Body of pancreas (tissue), 4 donors: ENCODE measurements at regions not wholly inside any gene's neighbourhood (a gene's known extent, or its start where the extent isn't known, plus 50 kb on each side); places are given as distances from the start of the nearest gene placed in this dataset.

Source experiments
- ATAC-seq: fragments of 150-250 bp; one replicate; pipeline ENCODE4 v1.9.1; 2016
- DNase-seq, 4 donors: peaks; one replicate each; pipeline ENCODE4 v3.0.0-alpha.2; 2019
- H3K27ac ChIP-seq, 4 donors: fragments of 200-600 bp; sonication (generic); 1 replicate in 3 of 4; 2 replicates in 1 of 4; pipeline versions ENCODE4 v1.5.1 to v1.6.1; 2016 to 2019; ENCODE audit warnings: mild to moderate bottlenecking in 1 of 4, mixed read lengths in 1 of 4, moderate library complexity in 1 of 4
- H3K27me3 ChIP-seq, 2 donors: fragments of 200-600 bp; sonication (generic); one replicate each; pipeline ENCODE4 v1.6.0; 2016; ENCODE audit warnings: mild to moderate bottlenecking in 1 of 2
- H3K36me3 ChIP-seq, 2 donors: fragments of 200-600 bp; sonication (generic); replicated peaks in 1 of 2; 2 replicates each; pipeline ENCODE4 v1.5.1; 2016; ENCODE audit warnings: low read depth in 2 of 2; ENCODE audit not compliant: insufficient read depth in 1 of 2
- H3K4me1 ChIP-seq: fragments of 200-600 bp; sonication (generic); one replicate; pipeline ENCODE4 v1.6.0; 2016
- H3K4me3 ChIP-seq, 2 donors: fragments of 200-600 bp; sonication (generic); 1 replicate in 1 of 2; 2 replicates in 1 of 2; pipeline ENCODE4 v1.5.1; 2016 to 2019
- H3K9me3 ChIP-seq, 3 donors: fragments of 200-600 bp; sonication (generic); 1 replicate in 2 of 3; 2 replicates in 1 of 3; pipeline ENCODE4 v1.5.1; 2016
- CTCF ChIP-seq, 7 experiments: fragments of 450-650 bp in 4 of 7; fragments of 200-600 bp in 3 of 7; sonication (generic) in 3 of 7; IDR thresholded peaks; one replicate each; pipeline ENCODE4 v1.5.1; 2016 to 2019; ENCODE audit warnings: antibody characterized with exemption in 7 of 7
- POLR2A ChIP-seq, 3 donors: fragments of 450-650 bp; IDR thresholded peaks; one replicate each; pipeline ENCODE4 v1.6.1; 2016; ENCODE audit warnings: antibody characterized with exemption in 3 of 3, mild to moderate bottlenecking in 2 of 3
- WGBS, 2 donors: methylation state at CpG; one replicate each; pipeline ENCODE4 v1.1.5; 2017; 5-methylcytosine and 5-hydroxymethylcytosine counted together
- intact Hi-C: fragments of 100-400 bp; cut with DNase I; formaldehyde crosslinking; loops from one replicate; pipeline ENCODE4 v1.15.1; 2023

- Histone ChIP-seq H3K36me3 (no peaks in the 10 kb centered on the region), H3K27ac (no peak overlapping the region), H3K9me3 (no peaks in the 10 kb centered on the region), H3K4me3 (no peak overlapping the region), H3K4me1 (no peaks in the 10 kb centered on the region), H3K27me3 (no peaks in the 10 kb centered on the region)
- no peak for TF ChIP-seq POLR2A (IDR thresholded peaks at IDR 0.05)
- no peak for TF ChIP-seq CTCF (IDR thresholded peaks at IDR 0.05)
- no peak for DNase-seq
- 19 to 31% methylated on average over 2 of the region's 2 CpGs for WGBS, 2 donors
- intact Hi-C loops, result no loop called here
- ATAC-seq, result peak; percentile 45
Measured at GRCh38 chr14:81662570-81663197, 129.0 kb upstream of the SEL1L start.

DNA sequence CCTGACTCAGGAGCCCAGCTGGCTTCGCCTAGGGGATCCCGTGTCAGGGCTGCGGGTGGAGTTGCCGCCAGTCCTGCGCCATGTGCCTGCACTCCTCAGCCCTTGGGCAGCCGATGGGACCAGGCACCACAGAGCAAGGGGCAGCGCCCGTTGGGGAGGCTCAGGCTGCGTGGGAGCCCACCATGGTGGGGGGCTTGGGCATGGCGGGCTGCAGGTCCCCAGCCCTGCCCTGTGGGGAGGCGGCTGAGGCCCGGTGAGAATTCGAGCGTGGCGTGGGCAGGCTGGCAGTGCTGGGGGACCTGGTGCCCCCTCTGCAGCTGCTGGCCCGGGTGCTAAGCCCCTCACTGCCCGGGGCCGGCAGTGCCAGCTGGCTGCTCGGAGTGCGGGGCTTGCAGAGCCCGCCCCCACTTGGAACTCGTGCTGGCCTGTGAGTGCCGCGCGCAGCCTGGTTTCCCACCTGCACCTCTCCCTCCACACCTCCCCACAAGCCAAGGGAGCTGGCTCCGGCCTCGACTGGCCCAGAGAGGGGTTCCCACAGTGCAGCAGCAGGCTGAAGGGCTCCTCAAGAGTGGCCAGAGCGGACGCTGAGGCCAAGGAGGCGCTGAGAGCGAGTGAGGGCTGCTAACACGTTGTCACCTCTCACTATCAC lies 135.1 kb upstream of the SEL1L start:
- H3K27ac ChIP-seq, result no peak overlapping the region
- H3K4me3 ChIP-seq, result no peak overlapping the region
- no peaks in the 10 kb centered on the region for H3K4me1 ChIP-seq
- intact Hi-C loops, result no loop called here
- WGBS, 2 donors, result 90 to 95% methylated on average over 27 to 31 of the region's 32 CpGs
- no peaks in the 10 kb centered on the region for H3K27me3 ChIP-seq
- no peaks in the 10 kb centered on the region for H3K36me3 ChIP-seq
- no peaks in the 10 kb centered on the region for H3K9me3 ChIP-seq
- ATAC-seq (no peak), DNase-seq (no peak)
- TF ChIP-seq POLR2A (IDR thresholded peaks at IDR 0.05) (no peak), CTCF (IDR thresholded peaks at IDR 0.05) (no peak)

GRCh38 chr14:81669308-81669707 lies 135.7 kb upstream of the SEL1L start:
- H3K9me3 ChIP-seq, result no peaks in the 10 kb centered on the region
- no peak overlapping the region for H3K27ac ChIP-seq
- no peak overlapping the region for H3K4me3 ChIP-seq
- no peaks in the 10 kb centered on the region for H3K27me3 ChIP-seq
- ATAC-seq (no peak), DNase-seq (no peak)
- H3K4me1 ChIP-seq, result no peaks in the 10 kb centered on the region
- intact Hi-C loops, result no loop called here
- no peaks in the 10 kb centered on the region for H3K36me3 ChIP-seq
- TF ChIP-seq CTCF (IDR thresholded peaks at IDR 0.05) (no peak), POLR2A (IDR thresholded peaks at IDR 0.05) (no peak)
- WGBS, 2 donors, result 64 to 89% methylated on average over 2 of the region's 2 CpGs

DNA sequence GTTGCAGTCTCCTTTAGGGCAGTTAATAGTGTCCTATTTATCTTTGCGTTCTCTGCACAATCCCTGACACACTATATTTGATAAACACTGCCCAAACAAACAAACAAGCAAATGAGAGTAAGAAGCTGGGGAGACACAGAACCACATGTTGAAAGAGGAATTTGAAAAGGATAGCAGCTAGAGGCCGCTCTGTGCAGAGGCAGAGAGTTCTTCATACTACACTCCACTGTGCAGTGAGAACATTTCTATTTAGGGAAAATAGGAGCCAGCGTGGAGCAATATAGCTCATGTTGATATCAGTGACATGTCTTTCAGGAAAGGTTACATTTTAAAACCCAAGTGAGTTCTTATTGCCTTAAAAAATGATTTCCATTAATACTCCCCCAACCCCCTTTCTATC lies 140.3 kb upstream of the SEL1L start:
- Histone ChIP-seq H3K36me3 (no peaks in the 10 kb centered on the region), H3K27ac (no peak overlapping the region), H3K4me3 (no peak overlapping the region), H3K4me1 (peaks cover 18% of the 10 kb centered on the region), H3K9me3 (no peaks in the 10 kb centered on the region), H3K27me3 (no peaks in the 10 kb centered on the region)
- 60 to 83% methylated on average over 3 of the region's 3 CpGs for WGBS, 2 donors
- no peak for ATAC-seq
- intact Hi-C loops, result no loop called here
- no peak for DNase-seq
- no peak for TF ChIP-seq POLR2A (IDR thresholded peaks at IDR 0.05)
- no peak for TF ChIP-seq CTCF (IDR thresholded peaks at IDR 0.05)

GRCh38 chr14:81676395-81676794 lies 142.7 kb upstream of the SEL1L start:
- TF ChIP-seq CTCF (IDR thresholded peaks at IDR 0.05), result no peak
- no peak for TF ChIP-seq POLR2A (IDR thresholded peaks at IDR 0.05)
- no peak overlapping the region for H3K27ac ChIP-seq
- H3K9me3 ChIP-seq, result no peaks in the 10 kb centered on the region

More at GRCh38 chr14:81676395-81676794, 142.7 kb upstream of the SEL1L start:
- ATAC-seq (no peak), DNase-seq (no peak)
- no peaks in the 10 kb centered on the region for H3K36me3 ChIP-seq
- no peak overlapping the region for H3K4me3 ChIP-seq
- intact Hi-C loops, result no loop called here
- H3K27me3 ChIP-seq, result no peaks in the 10 kb centered on the region
- H3K4me1 ChIP-seq, result peaks cover 18% of the 10 kb centered on the region
- WGBS, 2 donors, result 57 to 74% methylated on average over 2 of the region's 2 CpGs
